ENCODE measurements at regions not wholly inside any gene's neighbourhood (a gene's known extent, or its start where the extent isn't known, plus 50 kb on each side); places are given as distances from the start of the nearest gene placed in this dataset.

- Histone ChIP-seq H3K27me3 (no peaks in the 10 kb centered on the region), H3K9me3 (no peaks in the 10 kb centered on the region), H3K36me3 (no peaks in the 10 kb centered on the region), H3K27ac (peak overlapping the region in 1 of 4 donors; percentile 44), H3K4me3 (no peak overlapping the region), H3K4me1 (peaks cover 0 to 3% (median 0%) of the 10 kb centered on the region in 4 donors)
- TF ChIP-seq CTCF (IDR thresholded peaks at IDR 0.05) (no peak), POLR2A (IDR thresholded peaks at IDR 0.05) (no peak)
- DNase-seq: peak in 2 of 3 donors; percentile 49 to 71
These were observed 49.9 kb upstream of the LDLRAD3 start for GRCh38 chr11:35893796-35894475.

Data from Peyer's patch (tissue), 4 donors.